ENCODE measurements at regions not wholly inside any gene's neighbourhood (a gene's known extent, or its start where the extent isn't known, plus 50 kb on each side); places are given as distances from the start of the nearest gene placed in this dataset.

DNA sequence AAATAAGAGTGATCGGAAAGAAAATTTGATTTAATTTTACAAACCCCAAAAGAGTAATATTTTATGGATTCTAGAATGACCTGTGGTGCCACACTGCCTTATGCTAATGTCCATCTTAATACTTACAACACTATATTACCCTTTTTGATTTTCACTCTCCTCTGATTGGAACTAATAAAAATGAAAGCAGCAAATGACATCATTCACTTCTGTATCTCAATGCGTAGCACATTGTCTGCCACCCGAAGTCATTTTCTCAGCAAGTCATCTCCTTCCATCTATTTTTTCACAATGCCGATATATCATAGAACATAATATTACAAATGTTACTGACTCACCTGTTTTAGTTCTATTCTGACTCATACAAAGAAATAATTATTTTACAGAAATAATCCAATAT lies 127.5 kb upstream of the PCLO start:
- Histone ChIP-seq H3K27ac (ENCODE audit: low read depth in 1 of 2, low read length in 2 of 2) (no peak overlapping the region), H3K27me3 (ENCODE audit: control insufficient read depth in 1 of 2, insufficient read depth in 2 of 2, low read length in 2 of 2) (no peaks in the 10 kb centered on the region), H3K4me1 (ENCODE audit: insufficient read depth, low read length) (no peaks in the 10 kb centered on the region), H3K36me3 (ENCODE audit: insufficient read depth, low read length) (no peaks in the 10 kb centered on the region), H3K4me3 (ENCODE audit: low read length) (no peak overlapping the region), H3K9me3 (ENCODE audit: control insufficient read depth in 1 of 2, insufficient read depth in 1 of 2, low read length in 2 of 2) (no peaks in the 10 kb centered on the region)
- intact Hi-C loops (cut with DNase I, micrococcal nuclease) = no loop called here
- ChIA-PET CTCF (no interaction called here), POLR2A (no interaction called here)
- TF ChIP-seq, protein P1, sequence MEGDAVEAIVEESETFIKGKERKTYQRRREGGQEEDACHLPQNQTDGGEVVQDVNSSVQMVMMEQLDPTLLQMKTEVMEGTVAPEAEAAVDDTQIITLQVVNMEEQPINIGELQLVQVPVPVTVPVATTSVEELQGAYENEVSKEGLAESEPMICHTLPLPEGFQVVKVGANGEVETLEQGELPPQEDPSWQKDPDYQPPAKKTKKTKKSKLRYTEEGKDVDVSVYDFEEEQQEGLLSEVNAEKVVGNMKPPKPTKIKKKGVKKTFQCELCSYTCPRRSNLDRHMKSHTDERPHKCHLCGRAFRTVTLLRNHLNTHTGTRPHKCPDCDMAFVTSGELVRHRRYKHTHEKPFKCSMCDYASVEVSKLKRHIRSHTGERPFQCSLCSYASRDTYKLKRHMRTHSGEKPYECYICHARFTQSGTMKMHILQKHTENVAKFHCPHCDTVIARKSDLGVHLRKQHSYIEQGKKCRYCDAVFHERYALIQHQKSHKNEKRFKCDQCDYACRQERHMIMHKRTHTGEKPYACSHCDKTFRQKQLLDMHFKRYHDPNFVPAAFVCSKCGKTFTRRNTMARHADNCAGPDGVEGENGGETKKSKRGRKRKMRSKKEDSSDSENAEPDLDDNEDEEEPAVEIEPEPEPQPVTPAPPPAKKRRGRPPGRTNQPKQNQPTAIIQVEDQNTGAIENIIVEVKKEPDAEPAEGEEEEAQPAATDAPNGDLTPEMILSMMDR (IDR thresholded peaks at IDR 0.05) = no peak
- no peak overlapping the region for H3K27ac Mint-ChIP-seq
- ATAC-seq (ENCODE audit: poor library complexity) (no peak), DNase-seq (no peak)
- no peak overlapping the region for H3K4me3 Mint-ChIP-seq
- H3K27me3 Mint-ChIP-seq = no peaks in the 10 kb centered on the region
- H3K36me3 Mint-ChIP-seq (ENCODE audit: low read depth) = no peaks in the 10 kb centered on the region
- H3K4me1 Mint-ChIP-seq (ENCODE audit: low read depth) = no peaks in the 10 kb centered on the region
- H3K9me3 Mint-ChIP-seq = peaks cover 6% of the 10 kb centered on the region

DNA sequence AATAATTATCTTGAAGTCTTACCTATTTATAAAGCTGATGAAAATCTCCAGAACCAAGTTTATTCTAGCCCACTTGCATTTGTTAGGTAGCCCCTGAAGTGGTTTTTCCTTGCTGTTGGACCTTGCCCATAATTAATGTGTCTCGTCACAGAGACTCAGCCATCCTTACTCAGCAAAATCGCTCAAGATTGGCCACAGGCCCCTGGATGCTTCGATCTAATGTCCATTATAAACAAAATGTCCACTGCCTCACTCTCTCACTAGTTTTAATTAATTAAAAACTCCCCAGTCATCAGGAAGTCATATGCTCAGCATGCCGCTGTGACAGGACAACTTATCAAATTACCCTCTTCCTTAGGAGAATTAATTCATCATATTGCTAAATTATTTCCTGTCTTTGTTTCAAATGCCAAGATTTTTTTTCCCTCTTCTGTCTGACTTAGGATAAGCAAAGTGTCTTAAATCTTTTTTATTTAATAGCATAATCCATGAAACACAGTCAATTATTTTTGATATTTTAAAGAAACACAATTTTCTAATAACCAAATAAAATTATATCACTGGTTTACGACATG lies 126.8 kb upstream of the PCLO start:
- H3K27me3 Mint-ChIP-seq = no peaks in the 10 kb centered on the region
- ATAC-seq (ENCODE audit: poor library complexity) = no peak
- H3K9me3 Mint-ChIP-seq = peaks cover 6% of the 10 kb centered on the region
- intact Hi-C loops (cut with DNase I, micrococcal nuclease) = no loop called here
- Histone ChIP-seq H3K27ac (ENCODE audit: low read depth in 1 of 2, low read length in 2 of 2) (no peak overlapping the region), H3K36me3 (ENCODE audit: insufficient read depth, low read length) (no peaks in the 10 kb centered on the region), H3K4me1 (ENCODE audit: insufficient read depth, low read length) (no peaks in the 10 kb centered on the region), H3K27me3 (ENCODE audit: control insufficient read depth in 1 of 2, insufficient read depth in 2 of 2, low read length in 2 of 2) (no peaks in the 10 kb centered on the region), H3K4me3 (ENCODE audit: low read length) (no peak overlapping the region), H3K9me3 (ENCODE audit: control insufficient read depth in 1 of 2, insufficient read depth in 1 of 2, low read length in 2 of 2) (no peaks in the 10 kb centered on the region)
- H3K4me3 Mint-ChIP-seq = no peak overlapping the region
- POLR2A ChIA-PET = no interaction called here
- TF ChIP-seq, protein P1 (IDR thresholded peaks at IDR 0.05) = no peak
- DNase-seq = no peak
- no peaks in the 10 kb centered on the region for H3K36me3 Mint-ChIP-seq (ENCODE audit: low read depth)
- H3K27ac Mint-ChIP-seq = no peak overlapping the region
- no peaks in the 10 kb centered on the region for H3K4me1 Mint-ChIP-seq (ENCODE audit: low read depth)
- CTCF ChIA-PET = no interaction called here

- intact Hi-C loops (cut with DNase I, micrococcal nuclease) = no loop called here
- DNase-seq = no peak
- CTCF ChIA-PET = no interaction called here
Measured at GRCh38 chr7:83280671-83281070, 118.0 kb upstream of the PCLO start.

More at GRCh38 chr7:83280671-83281070, 118.0 kb upstream of the PCLO start:
- POLR2A ChIA-PET = no interaction called here
- peaks cover under 1% of the 10 kb centered on the region for H3K9me3 Mint-ChIP-seq
- TF ChIP-seq, protein P1 (IDR thresholded peaks at IDR 0.05) = no peak
- no peak overlapping the region for H3K4me3 ChIP-seq (ENCODE audit: low read length)
- no peaks in the 10 kb centered on the region for H3K4me1 Mint-ChIP-seq (ENCODE audit: low read depth)
- no peak overlapping the region for H3K27ac ChIP-seq (ENCODE audit: low read depth in 1 of 2, low read length in 2 of 2)
- no peaks in the 10 kb centered on the region for H3K36me3 ChIP-seq (ENCODE audit: insufficient read depth, low read length)
- no peaks in the 10 kb centered on the region for H3K27me3 Mint-ChIP-seq
- H3K9me3 ChIP-seq (ENCODE audit: control insufficient read depth in 1 of 2, insufficient read depth in 1 of 2, low read length in 2 of 2) = peaks cover 0 to 7% of the 10 kb centered on the region in 2 experiments
- no peaks in the 10 kb centered on the region for H3K4me1 ChIP-seq (ENCODE audit: insufficient read depth, low read length)
- H3K27ac Mint-ChIP-seq = no peak overlapping the region
- ATAC-seq (ENCODE audit: poor library complexity) = no peak
- no peaks in the 10 kb centered on the region for H3K27me3 ChIP-seq (ENCODE audit: control insufficient read depth in 1 of 2, insufficient read depth in 2 of 2, low read length in 2 of 2)
- no peaks in the 10 kb centered on the region for H3K36me3 Mint-ChIP-seq (ENCODE audit: low read depth)
- H3K4me3 Mint-ChIP-seq = no peak overlapping the region
